Sigmoid colon (tissue), 6 donors: ENCODE measurements at regions not wholly inside any gene's neighbourhood (a gene's known extent, or its start where the extent isn't known, plus 50 kb on each side); places are given as distances from the start of the nearest gene placed in this dataset.

Experiments used
- DNase-seq: peaks from one replicate; pipeline ENCODE4 v3.0.0-alpha.2; 2019
- H3K27ac ChIP-seq, 4 donors: fragments of 200-600 bp; sonication (generic); one replicate each; pipeline ENCODE4 v1.5.1; 2016 to 2019; ENCODE audit warnings: mild to moderate bottlenecking in 1 of 4
- H3K27me3 ChIP-seq, 3 donors: fragments of 200-600 bp; sonication (generic); one replicate each; pipeline ENCODE4 v1.5.1; 2019; ENCODE audit warnings: mild to moderate bottlenecking in 1 of 3
- H3K36me3 ChIP-seq, 4 donors: fragments of 200-600 bp; sonication (generic); one replicate each; pipeline ENCODE4 v1.5.1; 2016 to 2019
- H3K4me1 ChIP-seq, 4 donors: fragments of 200-600 bp; sonication (generic); one replicate each; pipeline ENCODE4 v1.5.1; 2017 to 2019
- H3K4me3 ChIP-seq, 4 donors: fragments of 200-600 bp; sonication (generic); one replicate each; pipeline ENCODE4 v1.5.1; 2017 to 2019; ENCODE audit warnings: mild to moderate bottlenecking in 2 of 4, moderate library complexity in 1 of 4
- H3K9me3 ChIP-seq, 4 donors: fragments of 200-600 bp in 3 of 4; sonication (generic) in 3 of 4; one replicate each; pipeline versions ENCODE4 v1.5.1 to v1.6.1; 2013 to 2019
- EP300 ChIP-seq, 4 donors: sonication (generic); formaldehyde crosslinking; IDR thresholded peaks; one replicate each; pipeline ENCODE4 v1.6.1; 2017; ENCODE audit warnings: antibody characterized with exemption in 4 of 4
- POLR2A ChIP-seq, 2 donors: fragments of 450-650 bp; IDR thresholded peaks; one replicate each; pipeline ENCODE4 v1.6.1; 2016; ENCODE audit warnings: antibody characterized with exemption in 2 of 2, mild to moderate bottlenecking in 2 of 2, moderate library complexity in 2 of 2
- POLR2AphosphoS5 ChIP-seq, 4 donors: sonication (generic); formaldehyde crosslinking; IDR thresholded peaks; one replicate each; pipeline ENCODE4 v1.6.1; 2017; ENCODE audit warnings: antibody characterized with exemption in 4 of 4
- WGBS, 2 donors: extraction: QIAGEN DNeasy Blood & Tissue Kit; methylation state at CpG; one replicate each; pipeline ENCODE4 v1.1.7; 2013; 5-methylcytosine and 5-hydroxymethylcytosine counted together
- intact Hi-C: fragments of 100-400 bp; cut with DNase I; formaldehyde crosslinking; loops from one replicate; pipeline ENCODE4 v1.15.1; 2023
- TF ChIP-seq, protein P1 (sequence below), 4 experiments: fragments of 450-650 bp in 3 of 4; fragments of 200-600 bp in 1 of 4; IDR thresholded peaks; one replicate each; pipeline ENCODE4 v1.5.1; 2016 to 2019; ENCODE audit warnings: antibody characterized with exemption in 4 of 4, mild to moderate bottlenecking in 3 of 4, moderate library complexity in 2 of 4
- donor health status: healthy with polysubstance abuse.
- donor health status: healthy.

DNA sequence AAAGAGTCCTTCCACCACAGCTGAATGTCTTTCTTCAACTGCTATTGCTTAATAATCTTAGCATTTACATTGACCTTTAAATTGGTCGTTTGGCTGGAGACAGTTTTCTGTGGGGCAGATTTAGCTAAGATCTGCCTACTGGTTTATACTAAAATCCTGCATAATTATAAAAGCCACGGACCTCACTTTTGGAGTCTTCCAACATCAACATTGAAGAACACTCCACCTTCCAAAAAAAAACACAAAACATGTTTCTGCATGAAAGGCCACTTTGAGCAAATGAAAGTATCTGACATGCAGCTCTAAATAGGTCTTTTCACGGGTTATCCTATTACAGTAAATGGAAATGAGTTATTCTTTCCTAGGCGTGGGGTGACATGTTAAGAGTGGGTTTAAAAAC lies 57.0 kb upstream of the KRR1 start:
- Histone ChIP-seq H3K4me3 (no peak overlapping the region), H3K27ac (no peak overlapping the region), H3K36me3 (no peaks in the 10 kb centered on the region), H3K9me3 (no peaks in the 10 kb centered on the region), H3K27me3 (no peaks in the 10 kb centered on the region), H3K4me1 (no peaks in the 10 kb centered on the region)
- TF ChIP-seq POLR2AphosphoS5 (IDR thresholded peaks at IDR 0.05) (no peak), POLR2A (IDR thresholded peaks at IDR 0.05) (no peak), EP300 (IDR thresholded peaks at IDR 0.05) (no peak)
- TF ChIP-seq, protein P1, sequence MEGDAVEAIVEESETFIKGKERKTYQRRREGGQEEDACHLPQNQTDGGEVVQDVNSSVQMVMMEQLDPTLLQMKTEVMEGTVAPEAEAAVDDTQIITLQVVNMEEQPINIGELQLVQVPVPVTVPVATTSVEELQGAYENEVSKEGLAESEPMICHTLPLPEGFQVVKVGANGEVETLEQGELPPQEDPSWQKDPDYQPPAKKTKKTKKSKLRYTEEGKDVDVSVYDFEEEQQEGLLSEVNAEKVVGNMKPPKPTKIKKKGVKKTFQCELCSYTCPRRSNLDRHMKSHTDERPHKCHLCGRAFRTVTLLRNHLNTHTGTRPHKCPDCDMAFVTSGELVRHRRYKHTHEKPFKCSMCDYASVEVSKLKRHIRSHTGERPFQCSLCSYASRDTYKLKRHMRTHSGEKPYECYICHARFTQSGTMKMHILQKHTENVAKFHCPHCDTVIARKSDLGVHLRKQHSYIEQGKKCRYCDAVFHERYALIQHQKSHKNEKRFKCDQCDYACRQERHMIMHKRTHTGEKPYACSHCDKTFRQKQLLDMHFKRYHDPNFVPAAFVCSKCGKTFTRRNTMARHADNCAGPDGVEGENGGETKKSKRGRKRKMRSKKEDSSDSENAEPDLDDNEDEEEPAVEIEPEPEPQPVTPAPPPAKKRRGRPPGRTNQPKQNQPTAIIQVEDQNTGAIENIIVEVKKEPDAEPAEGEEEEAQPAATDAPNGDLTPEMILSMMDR (IDR thresholded peaks at IDR 0.05) = no peak
- DNase-seq = no peak
- 66 to 69% methylated on average over 4 of the region's 4 CpGs for WGBS, 2 donors
- intact Hi-C loops = no loop called here

DNA sequence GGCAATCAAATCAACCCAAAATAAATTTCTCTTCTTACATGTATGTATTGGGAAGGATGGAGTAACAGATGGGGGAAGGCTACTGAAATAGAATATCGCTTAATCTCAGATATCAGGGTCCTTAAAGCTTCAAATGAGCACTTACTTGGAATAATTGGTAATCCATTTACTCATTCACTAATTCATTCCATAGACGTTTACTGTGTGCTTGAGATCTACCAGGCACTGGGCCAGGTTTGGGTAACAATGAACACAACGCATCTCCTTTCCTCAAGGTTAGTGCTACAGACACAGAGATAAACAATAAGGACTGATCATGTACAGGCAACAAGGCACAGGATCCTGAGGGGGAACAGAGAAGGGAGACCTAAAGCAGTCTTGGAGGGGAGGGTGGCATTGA lies 54.4 kb upstream of the KRR1 start:
- Histone ChIP-seq H3K27me3 (no peaks in the 10 kb centered on the region), H3K36me3 (no peaks in the 10 kb centered on the region), H3K9me3 (no peaks in the 10 kb centered on the region), H3K4me3 (no peak overlapping the region), H3K4me1 (no peaks in the 10 kb centered on the region), H3K27ac (no peak overlapping the region)
- TF ChIP-seq EP300 (IDR thresholded peaks at IDR 0.05) = no peak
- no peak for TF ChIP-seq POLR2A (IDR thresholded peaks at IDR 0.05)
- no peak for TF ChIP-seq POLR2AphosphoS5 (IDR thresholded peaks at IDR 0.05)
- TF ChIP-seq, protein P1 (IDR thresholded peaks at IDR 0.05) = no peak
- intact Hi-C loops = no loop called here
- 82 to 89% methylated on average over 3 of the region's 3 CpGs for WGBS, 2 donors
- no peak for DNase-seq

DNA sequence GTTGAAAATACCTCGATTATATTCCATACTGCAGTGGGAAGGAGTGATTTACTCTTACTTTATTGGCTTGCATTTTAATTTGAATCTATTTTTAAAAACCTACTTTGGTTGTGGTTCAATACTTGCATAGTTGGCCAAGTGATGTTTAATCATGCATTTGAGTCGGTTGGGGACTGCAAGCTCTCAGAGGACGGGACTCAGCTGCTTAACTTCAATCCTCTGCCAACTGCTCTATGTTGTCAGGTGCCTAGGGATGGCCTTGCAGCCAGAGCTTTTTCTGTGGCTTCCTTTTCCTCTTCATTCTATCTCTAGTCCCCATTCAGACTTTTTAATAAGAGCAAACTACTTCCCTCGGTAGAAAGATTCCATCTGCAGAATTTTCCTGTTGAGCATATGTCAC lies 53.4 kb upstream of the KRR1 start:
- Histone ChIP-seq H3K27ac (peak overlapping the region in 1 of 4 donors; percentile 2), H3K9me3 (no peaks in the 10 kb centered on the region), H3K36me3 (no peaks in the 10 kb centered on the region), H3K27me3 (no peaks in the 10 kb centered on the region), H3K4me3 (no peak overlapping the region), H3K4me1 (no peaks in the 10 kb centered on the region)
- WGBS, 2 donors = 80 to 90% methylated on average over 4 of the region's 4 CpGs
- TF ChIP-seq POLR2AphosphoS5 (IDR thresholded peaks at IDR 0.05) = no peak
- TF ChIP-seq, protein P1 (IDR thresholded peaks at IDR 0.05) = no peak
- no peak for TF ChIP-seq POLR2A (IDR thresholded peaks at IDR 0.05)
- no peak for TF ChIP-seq EP300 (IDR thresholded peaks at IDR 0.05)
- no peak for DNase-seq
- intact Hi-C loops = no loop called here

DNA sequence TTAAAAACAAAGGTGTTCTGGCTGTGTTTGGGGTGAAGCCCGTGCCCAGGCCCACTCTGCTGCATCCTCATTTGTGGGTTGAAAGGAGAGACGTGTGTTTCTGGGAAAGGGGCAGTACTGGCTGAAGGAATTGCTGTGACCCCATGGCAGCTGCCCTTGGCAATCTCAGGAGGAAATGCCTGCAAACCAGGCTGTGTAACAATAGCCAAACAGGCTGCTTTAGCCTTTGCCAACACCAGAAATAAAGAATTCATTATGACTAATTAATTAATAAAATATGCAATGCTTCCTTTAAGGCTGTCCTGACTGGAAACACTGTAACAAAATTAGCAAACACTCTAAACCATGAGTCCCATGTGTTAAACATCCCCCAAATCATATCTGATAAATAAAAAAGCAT lies 53.0 kb upstream of the KRR1 start:
- WGBS, 2 donors = 86 to 88% methylated on average over 2 of the region's 2 CpGs
- TF ChIP-seq POLR2AphosphoS5 (IDR thresholded peaks at IDR 0.05) (no peak), POLR2A (IDR thresholded peaks at IDR 0.05) (no peak), EP300 (IDR thresholded peaks at IDR 0.05) (no peak)
- TF ChIP-seq, protein P1 (IDR thresholded peaks at IDR 0.05) = no peak
- DNase-seq = no peak
- H3K36me3 ChIP-seq = no peaks in the 10 kb centered on the region
- no peak overlapping the region for H3K4me3 ChIP-seq
- H3K4me1 ChIP-seq = no peaks in the 10 kb centered on the region
- H3K9me3 ChIP-seq = no peaks in the 10 kb centered on the region
- intact Hi-C loops = no loop called here
- H3K27me3 ChIP-seq = no peaks in the 10 kb centered on the region
- peak overlapping the region in 1 of 4 donors; percentile 2 for H3K27ac ChIP-seq

DNA sequence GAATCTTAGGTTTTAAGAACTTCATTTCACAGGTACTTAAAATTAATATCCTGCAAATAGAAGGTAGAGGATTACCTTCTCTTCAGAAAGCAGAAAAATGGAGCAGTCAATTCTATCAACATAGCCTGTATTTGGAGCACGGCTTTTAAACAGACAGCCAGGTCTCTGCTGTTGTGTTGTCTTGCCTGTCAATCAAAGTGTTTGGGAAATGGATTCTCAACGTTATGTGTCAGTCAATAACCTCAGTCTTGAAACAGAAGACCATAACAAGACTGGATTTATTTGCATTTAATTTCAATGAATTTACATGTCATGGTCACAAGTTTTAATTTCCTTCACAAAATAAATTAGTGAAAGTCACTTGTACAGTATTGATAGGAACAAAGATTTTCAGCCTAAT lies 51.9 kb upstream of the KRR1 start:
- 77 to 85% methylated on average over 2 of the region's 2 CpGs for WGBS, 2 donors
- Histone ChIP-seq H3K4me1 (no peaks in the 10 kb centered on the region), H3K4me3 (no peak overlapping the region), H3K27ac (no peak overlapping the region), H3K36me3 (no peaks in the 10 kb centered on the region), H3K27me3 (no peaks in the 10 kb centered on the region), H3K9me3 (no peaks in the 10 kb centered on the region)
- intact Hi-C loops = no loop called here
- TF ChIP-seq, protein P1 (IDR thresholded peaks at IDR 0.05) = no peak
- TF ChIP-seq POLR2AphosphoS5 (IDR thresholded peaks at IDR 0.05) = no peak
- TF ChIP-seq EP300 (IDR thresholded peaks at IDR 0.05) = no peak
- no peak for TF ChIP-seq POLR2A (IDR thresholded peaks at IDR 0.05)
- DNase-seq = no peak
